Activated CD4-positive, alpha-beta T cell treated with anti-CD3 and anti-CD28 coated beads for 36 hours (primary cell): ENCODE measurements at regions not wholly inside any gene's neighbourhood (a gene's known extent, or its start where the extent isn't known, plus 50 kb on each side); places are given as distances from the start of the nearest gene placed in this dataset.
"Not testable (repeated sequence)": the region's sequence is repeated elsewhere in the genome, so short reads cannot be mapped to it uniquely, and the experiment has no call there.

Experiments used
- ATAC-seq: fragments of 200-7000 bp; cut with Tn5 transposase; one replicate; pipeline ENCODE4 v1.10.0; 2021; ENCODE audit warnings: mild to moderate bottlenecking, moderate library complexity
- CTCF ChIA-PET: fragments of 350-600 bp; sonication (Branson Sonifier 250); formaldehyde crosslinking; loops from one replicate; lab custom pipeline; 2021; ENCODE audit warnings: antibody characterized with exemption; lab: Charles Lee
- POLR2A ChIA-PET: fragments of 350-600 bp; sonication (Branson Sonifier 250); formaldehyde crosslinking; loops from one replicate; lab custom pipeline; 2021; ENCODE audit warnings: antibody characterized with exemption, inconsistent platforms; lab: Charles Lee
- DNase-seq: peaks from one replicate; pipeline ENCODE4 v3.0.0-alpha.2; 2020
- H3K27ac Mint-ChIP-seq: one replicate; pipeline ENCODE4 v1.8.0; 2021; ENCODE audit warnings: mixed read lengths
- H3K27me3 Mint-ChIP-seq: one replicate; pipeline ENCODE4 v1.8.0; 2021; ENCODE audit warnings: mixed read lengths
- H3K36me3 Mint-ChIP-seq: one replicate; pipeline ENCODE4 v1.8.0; 2021; ENCODE audit warnings: low read depth, mixed read lengths
- H3K4me1 Mint-ChIP-seq: one replicate; pipeline ENCODE4 v1.8.0; 2021; ENCODE audit warnings: mixed read lengths
- H3K4me3 Mint-ChIP-seq: one replicate; pipeline ENCODE4 v1.8.0; 2021; ENCODE audit warnings: mild to moderate bottlenecking, moderate library complexity, mixed read lengths
- H3K9me3 Mint-ChIP-seq: one replicate; pipeline ENCODE4 v1.8.0; 2021; ENCODE audit warnings: low read depth, mixed read lengths
- intact Hi-C, 2 experiments: fragments of 100-400 bp; cut with DNase I in 1 of 2; cut with micrococcal nuclease in 1 of 2; formaldehyde crosslinking; loops; one replicate each; pipeline versions ENCODE4 v1.14.2 to v1.15.1; 2022 to 2024; cut with DNase I, micrococcal nuclease

DNA sequence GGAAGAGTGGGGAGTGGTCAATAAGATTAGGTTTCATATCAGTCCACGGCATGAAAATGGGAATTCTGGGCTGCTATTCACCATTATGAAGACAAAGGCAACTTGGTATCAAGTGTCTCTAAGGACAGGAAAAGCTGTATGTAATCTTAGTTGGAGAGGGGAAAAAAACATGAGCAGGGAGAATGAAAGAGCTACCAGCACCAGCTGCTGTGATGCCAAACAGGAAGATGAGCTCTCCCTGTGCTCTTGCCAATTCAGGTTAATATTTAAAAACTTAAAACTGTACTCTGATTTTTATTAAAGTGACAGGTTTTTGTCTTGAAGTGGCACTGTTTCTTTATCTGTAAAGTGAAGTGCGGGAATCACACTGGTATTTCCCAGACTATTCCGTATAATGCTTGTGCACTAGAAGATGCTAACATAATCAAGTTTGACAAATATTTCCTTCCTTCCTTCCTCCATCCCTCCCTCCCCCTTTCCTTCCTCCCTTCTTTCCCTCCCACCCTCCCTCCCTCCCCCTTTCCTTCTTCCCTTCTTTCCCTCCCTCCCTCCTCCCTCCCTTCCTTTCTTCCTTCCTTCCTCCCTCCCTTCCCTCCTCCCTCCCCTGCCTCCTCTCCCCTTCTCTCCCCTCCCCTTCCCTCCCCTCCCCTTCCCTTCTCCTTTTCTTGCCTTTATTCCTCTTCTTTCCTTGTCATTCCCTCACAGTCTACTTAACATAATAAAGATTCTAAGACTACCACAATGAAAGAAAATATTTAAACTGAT is 1383.0 kb upstream of the C9orf72 start:
- DNase-seq (no peak), ATAC-seq (no peak)
- H3K36me3 Mint-ChIP-seq = no peaks in the 10 kb centered on the region
- no peak overlapping the region for H3K27ac Mint-ChIP-seq
- no peak overlapping the region for H3K4me3 Mint-ChIP-seq
- POLR2A ChIA-PET = no interaction called here
- no peaks in the 10 kb centered on the region for H3K27me3 Mint-ChIP-seq
- CTCF ChIA-PET = no interaction called here
- H3K4me1 Mint-ChIP-seq = no peaks in the 10 kb centered on the region
- intact Hi-C loops = no loop called here
- no peaks in the 10 kb centered on the region for H3K9me3 Mint-ChIP-seq

DNA sequence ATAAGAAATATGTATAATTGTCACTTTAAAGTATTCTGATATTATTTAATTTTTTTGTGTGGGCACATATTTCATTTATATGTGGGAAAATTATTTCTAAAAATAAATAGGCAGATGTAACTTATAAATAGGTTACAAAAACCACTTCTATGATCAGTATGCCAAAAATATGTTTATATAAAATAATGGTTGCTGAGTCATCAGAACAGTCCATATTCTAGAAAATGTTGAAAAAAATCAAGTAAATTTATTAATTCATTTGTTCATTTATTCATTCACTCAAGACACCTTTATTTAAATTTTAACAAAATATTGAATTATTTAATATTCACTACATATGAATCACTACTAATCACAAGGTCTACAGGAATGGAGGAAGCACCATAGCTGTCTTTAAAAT is 1387.3 kb upstream of the C9orf72 start:
- DNase-seq (no peak), ATAC-seq (no peak)
- intact Hi-C loops = no loop called here
- H3K4me3 Mint-ChIP-seq = no peak overlapping the region
- H3K36me3 Mint-ChIP-seq = no peaks in the 10 kb centered on the region
- H3K27me3 Mint-ChIP-seq = no peaks in the 10 kb centered on the region
- H3K9me3 Mint-ChIP-seq = peaks cover 2% of the 10 kb centered on the region
- no peaks in the 10 kb centered on the region for H3K4me1 Mint-ChIP-seq
- ChIA-PET POLR2A (no interaction called here), CTCF (no interaction called here)
- H3K27ac Mint-ChIP-seq = no peak overlapping the region

GRCh38 chr9:28961623-28962022 is 1388.3 kb upstream of the C9orf72 start:
- H3K27ac Mint-ChIP-seq = no peak overlapping the region
- intact Hi-C loops = no loop called here
- H3K27me3 Mint-ChIP-seq = no peaks in the 10 kb centered on the region
- no peak for DNase-seq
- ATAC-seq = no peak
- CTCF ChIA-PET = no interaction called here
- no peaks in the 10 kb centered on the region for H3K4me1 Mint-ChIP-seq
- no peak overlapping the region for H3K4me3 Mint-ChIP-seq
- no peaks in the 10 kb centered on the region for H3K36me3 Mint-ChIP-seq
- peaks cover 2% of the 10 kb centered on the region for H3K9me3 Mint-ChIP-seq
- POLR2A ChIA-PET = no interaction called here

DNA sequence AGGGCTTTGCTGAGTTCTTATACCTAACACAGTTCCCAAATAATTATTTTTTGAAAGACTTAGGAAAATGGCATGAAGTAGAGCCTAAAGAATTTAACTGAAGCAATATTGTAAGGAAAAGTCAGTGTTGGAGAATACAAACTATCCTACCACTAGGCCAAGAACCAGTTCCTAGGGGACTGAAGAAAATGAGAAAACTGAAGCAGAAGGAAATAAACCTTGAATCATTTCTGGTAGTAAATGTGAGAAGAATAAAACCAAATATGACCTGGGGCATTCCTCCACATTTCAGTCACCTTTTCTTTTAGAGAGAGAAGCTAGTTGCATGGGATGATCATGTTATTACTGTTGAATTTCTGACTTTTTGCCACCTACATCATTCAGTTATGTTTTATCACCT is 1393.9 kb upstream of the C9orf72 start:
- CTCF ChIA-PET = no interaction called here
- no peaks in the 10 kb centered on the region for H3K4me1 Mint-ChIP-seq

DNA sequence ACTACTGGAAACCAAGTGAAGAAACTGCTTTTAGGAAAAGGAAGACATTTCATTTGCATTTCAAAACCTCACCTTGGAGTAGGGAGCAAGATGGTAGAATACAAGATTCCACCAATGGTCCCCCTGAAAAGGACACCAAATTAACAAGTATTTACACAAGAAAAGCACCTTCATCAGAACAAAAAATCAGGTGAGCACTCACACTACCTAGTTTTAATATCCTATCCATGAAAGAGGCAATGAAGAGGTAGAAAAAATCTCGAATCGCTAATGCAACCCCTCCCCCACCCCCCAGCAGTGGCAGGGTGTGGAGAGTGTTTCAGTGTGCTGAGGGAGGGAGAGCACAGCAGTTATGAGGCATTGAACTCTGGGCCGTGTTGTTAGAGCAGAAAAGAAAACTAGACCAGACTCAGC is 1397.0 kb upstream of the C9orf72 start:
- H3K27me3 Mint-ChIP-seq = no peaks in the 10 kb centered on the region
- H3K9me3 Mint-ChIP-seq = peaks cover 10% of the 10 kb centered on the region
- ATAC-seq (no peak), DNase-seq (no peak)
- no peak overlapping the region for H3K27ac Mint-ChIP-seq
- CTCF ChIA-PET = no interaction called here
- intact Hi-C loops = no loop called here
- POLR2A ChIA-PET = no interaction called here
- H3K36me3 Mint-ChIP-seq = no peaks in the 10 kb centered on the region
- H3K4me3 Mint-ChIP-seq = no peak overlapping the region
- no peaks in the 10 kb centered on the region for H3K4me1 Mint-ChIP-seq

More for the DNA sequence above, 1393.9 kb upstream of the C9orf72 start:
- DNase-seq = no peak
- Mint-ChIP-seq H3K36me3 (no peaks in the 10 kb centered on the region), H3K27ac (no peak overlapping the region), H3K27me3 (no peaks in the 10 kb centered on the region), H3K9me3 (peaks cover 9% of the 10 kb centered on the region), H3K4me3 (no peak overlapping the region)
- intact Hi-C loops = no loop called here
- POLR2A ChIA-PET = no interaction called here
- no peak for ATAC-seq

DNA sequence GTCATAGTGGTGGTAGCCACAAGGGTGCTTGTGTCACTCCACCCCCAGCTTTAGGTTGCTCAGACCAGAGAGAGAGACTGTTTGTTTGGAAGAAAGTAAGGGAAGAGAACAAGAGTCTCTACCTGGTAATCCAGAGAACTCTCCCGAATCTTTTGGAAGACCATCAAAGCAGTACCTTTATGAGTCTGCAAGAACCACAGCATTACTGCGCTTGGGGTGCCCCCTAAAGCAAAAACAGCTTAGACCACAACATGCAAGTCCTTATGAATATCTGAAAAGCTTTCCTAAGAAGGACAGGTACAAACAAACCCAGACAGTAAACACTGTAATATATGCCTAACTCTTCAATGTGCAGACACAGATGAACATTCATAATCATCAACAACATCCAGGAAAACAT is 1398.6 kb upstream of the C9orf72 start:
- H3K9me3 Mint-ChIP-seq = peaks cover 10% of the 10 kb centered on the region
- no peaks in the 10 kb centered on the region for H3K4me1 Mint-ChIP-seq
- ATAC-seq (no peak), DNase-seq (no peak)
- H3K27me3 Mint-ChIP-seq = no peaks in the 10 kb centered on the region
- H3K27ac Mint-ChIP-seq = no peak overlapping the region
- no peak overlapping the region for H3K4me3 Mint-ChIP-seq
- intact Hi-C loops = no loop called here
- ChIA-PET CTCF (no interaction called here), POLR2A (no interaction called here)
- H3K36me3 Mint-ChIP-seq = no peaks in the 10 kb centered on the region

- Mint-ChIP-seq H3K36me3 (no peaks in the 10 kb centered on the region), H3K27ac (no peak overlapping the region), H3K27me3 (no peaks in the 10 kb centered on the region), H3K9me3 (peaks cover 2% of the 10 kb centered on the region), H3K4me1 (no peaks in the 10 kb centered on the region), H3K4me3 (no peak overlapping the region)
- intact Hi-C loops = no loop called here
- ATAC-seq (no peak), DNase-seq (no peak)
- POLR2A ChIA-PET = no interaction called here
- CTCF ChIA-PET = interaction anchor here (0.7 kb wide), 1 partner anchor 1103 kb away, joined by 3 read pairs; no protein-coding TSS in a partner anchor
Measured at GRCh38 chr9:28976250-28976649, 1403.0 kb upstream of the C9orf72 start.

- POLR2A ChIA-PET = no interaction called here
- H3K27ac Mint-ChIP-seq = no peak overlapping the region
- no peaks in the 10 kb centered on the region for H3K4me1 Mint-ChIP-seq
Measured at GRCh38 chr9:28976684-28977083, 1403.4 kb upstream of the C9orf72 start.

GRCh38 chr9:28981129-28981528 is 1407.8 kb upstream of the C9orf72 start:
- no peak overlapping the region for H3K27ac Mint-ChIP-seq
- no peak for DNase-seq
- intact Hi-C loops = no loop called here

More at GRCh38 chr9:28976684-28977083, 1403.4 kb upstream of the C9orf72 start:
- H3K27me3 Mint-ChIP-seq = no peaks in the 10 kb centered on the region
- no peak for DNase-seq
- no peak overlapping the region for H3K4me3 Mint-ChIP-seq
- H3K9me3 Mint-ChIP-seq = peaks cover 2% of the 10 kb centered on the region
- intact Hi-C loops = no loop called here
- CTCF ChIA-PET = interaction anchor here (0.7 kb wide), 1 partner anchor 1104 kb away, joined by 3 read pairs; no protein-coding TSS in a partner anchor
- no peak for ATAC-seq
- H3K36me3 Mint-ChIP-seq = no peaks in the 10 kb centered on the region

GRCh38 chr9:28981711-28982110 is 1408.4 kb upstream of the C9orf72 start:
- Mint-ChIP-seq H3K27ac (no peak overlapping the region), H3K36me3 (no peaks in the 10 kb centered on the region), H3K9me3 (no peaks in the 10 kb centered on the region), H3K4me1 (no peaks in the 10 kb centered on the region), H3K27me3 (no peaks in the 10 kb centered on the region), H3K4me3 (no peak overlapping the region)
- ATAC-seq (no peak), DNase-seq (no peak)
- POLR2A ChIA-PET = no interaction called here
- intact Hi-C loops = no loop called here
- CTCF ChIA-PET = no interaction called here

More at GRCh38 chr9:28981129-28981528, 1407.8 kb upstream of the C9orf72 start:
- Mint-ChIP-seq H3K36me3 (no peaks in the 10 kb centered on the region), H3K9me3 (no peaks in the 10 kb centered on the region), H3K4me1 (no peaks in the 10 kb centered on the region), H3K4me3 (no peak overlapping the region), H3K27me3 (no peaks in the 10 kb centered on the region)
- ChIA-PET POLR2A (no interaction called here), CTCF (no interaction called here)
- no peak for ATAC-seq

- H3K9me3 Mint-ChIP-seq = peaks cover 2% of the 10 kb centered on the region
- H3K36me3 Mint-ChIP-seq = no peaks in the 10 kb centered on the region
- H3K4me1 Mint-ChIP-seq = no peaks in the 10 kb centered on the region
- ChIA-PET CTCF (no interaction called here), POLR2A (no interaction called here)
- no peak for DNase-seq
- no peak for ATAC-seq
- intact Hi-C loops = no loop called here
- H3K27me3 Mint-ChIP-seq = no peaks in the 10 kb centered on the region
- no peak overlapping the region for H3K4me3 Mint-ChIP-seq
- no peak overlapping the region for H3K27ac Mint-ChIP-seq
Measured at GRCh38 chr9:28984016-28984415, 1410.7 kb upstream of the C9orf72 start.

DNA sequence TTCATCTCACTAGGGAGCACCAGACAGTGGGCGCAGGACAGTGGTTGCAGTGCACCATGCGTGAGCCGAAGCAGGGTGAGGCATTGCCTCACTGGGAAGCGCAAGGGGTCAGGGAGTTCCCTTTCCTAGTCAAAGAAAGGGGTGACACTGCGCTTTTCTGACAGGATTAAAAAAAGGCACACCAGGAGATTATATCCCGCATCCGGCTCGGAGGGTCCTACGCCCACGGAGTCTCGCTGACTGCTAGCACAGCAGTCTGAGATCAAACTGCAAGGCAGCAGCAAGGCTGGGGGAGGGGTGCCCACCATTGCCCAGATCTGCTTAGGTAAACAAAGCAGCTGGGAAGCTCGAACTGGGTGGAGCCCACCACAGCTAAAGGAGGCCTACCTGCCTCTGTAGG is 1416.7 kb upstream of the C9orf72 start:
- H3K4me1 Mint-ChIP-seq, H3K36me3 Mint-ChIP-seq, intact Hi-C loops, POLR2A ChIA-PET, H3K9me3 Mint-ChIP-seq, CTCF ChIA-PET, ATAC-seq, H3K27me3 Mint-ChIP-seq, H3K27ac Mint-ChIP-seq, DNase-seq, H3K4me3 Mint-ChIP-seq: not testable (repeated sequence)
